OCI-LY3 (cell line): ENCODE measurements at regions not wholly inside any gene's neighbourhood (a gene's known extent, or its start where the extent isn't known, plus 50 kb on each side); places are given as distances from the start of the nearest gene placed in this dataset.

Source experiments
- H2AFZ ChIP-seq: fragments of 200-600, 300-600 bp; shearing (Covaris generic); 2 replicates; pipeline ENCODE4 v1.6.0; 2014; ENCODE audit warnings: antibody characterized with exemption, low read depth, low read length
- H3K27ac ChIP-seq: fragments of 200-600, 300-600 bp; sonication (generic); 2 replicates; pipeline ENCODE4 v1.5.1; 2014; ENCODE audit warnings: mild to moderate bottlenecking, low read length, moderate library complexity, mixed read lengths
- H3K27me3 ChIP-seq: fragments of 200-600, 300-600 bp; sonication (generic); 2 replicates; pipeline ENCODE4 v1.6.1; 2014; ENCODE audit warnings: low read depth, low read length, mixed read lengths
- H3K36me3 ChIP-seq: fragments of 200-600, 300-600 bp; sonication (generic); replicated peaks from 2 replicates; pipeline ENCODE3; 2014; ENCODE audit warnings: low read depth, low read length, mixed read lengths
- H3K4me1 ChIP-seq: fragments of 300-600, 200-600 bp; sonication (generic); 2 replicates; pipeline ENCODE4 v1.6.1; 2014; ENCODE audit warnings: low read length, mixed read lengths
- H3K4me2 ChIP-seq: fragments of 200-600, 300-600 bp; sonication (generic); 2 replicates; pipeline ENCODE4 v1.6.1; 2014; ENCODE audit warnings: low read length, mixed read lengths
- H3K4me3 ChIP-seq: fragments of 300-600, 200-600 bp; sonication (generic); 2 replicates; pipeline ENCODE4 v1.5.1; 2014; ENCODE audit warnings: antibody characterized with exemption, mild to moderate bottlenecking, low read length, moderate library complexity
- H3K79me2 ChIP-seq: fragments of 300-600, 200-600 bp; shearing (Covaris generic); 2 replicates; pipeline ENCODE4 v1.6.1; 2014; ENCODE audit warnings: mild to moderate bottlenecking, low read length, mixed read lengths
- H3K9ac ChIP-seq: fragments of 300-600, 200-600 bp; shearing (Covaris generic); 2 replicates; pipeline ENCODE4 v1.6.0; 2014; ENCODE audit warnings: mild to moderate bottlenecking, low read length, moderate library complexity
- H3K9me3 ChIP-seq: fragments of 200-600, 300-600 bp; shearing (Covaris generic); 2 replicates; pipeline ENCODE4 v1.6.1; 2014; ENCODE audit warnings: low read length, mixed read lengths; ENCODE audit not compliant: insufficient read depth
- H4K20me1 ChIP-seq: fragments of 200-600, 300-600 bp; sonication (generic); 2 replicates; pipeline ENCODE4 v1.6.1; 2016; ENCODE audit warnings: low read length, mixed read lengths; ENCODE audit not compliant: insufficient read depth
- EZH2phosphoT487 ChIP-seq: fragments of 200-600 bp; shearing (Covaris generic); IDR thresholded peaks from 2 replicates; pipeline ENCODE4 v1.6.1; 2018; ENCODE audit warnings: antibody characterized with exemption, mixed run types, low read depth
- TF ChIP-seq, protein P1 (sequence below): fragments of 200-600, 300-600 bp; sonication (generic); IDR thresholded peaks from 2 replicates; pipeline ENCODE4 v1.5.1; 2014; ENCODE audit warnings: antibody characterized with exemption, low read length, low read depth

DNA sequence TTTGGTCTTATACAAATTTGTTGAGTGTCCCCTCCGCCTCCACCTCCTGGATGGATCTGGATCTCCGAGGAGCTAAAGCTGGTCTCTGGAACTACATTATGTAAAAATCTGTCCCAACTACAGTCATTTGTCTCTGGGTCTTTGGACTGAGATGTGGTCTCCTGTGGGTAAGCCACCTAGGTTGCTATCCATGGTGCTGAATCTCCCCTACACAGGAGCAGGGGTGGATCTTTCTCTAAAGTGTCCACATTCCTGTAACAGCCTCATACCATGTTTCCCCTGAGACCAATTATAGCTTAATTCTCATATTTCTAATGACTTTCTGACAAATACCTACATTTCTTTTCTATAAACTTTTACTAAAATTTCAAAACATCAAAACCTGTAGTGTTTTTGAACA is 625.8 kb downstream of the TAFA4 start:
- H3K27ac ChIP-seq: no peak overlapping the region
- no peaks in the 10 kb centered on the region for H3K4me1 ChIP-seq
- no peak overlapping the region for H3K4me2 ChIP-seq
- no peak overlapping the region for H2AFZ ChIP-seq
- H3K9me3 ChIP-seq: no peaks in the 10 kb centered on the region
- TF ChIP-seq EZH2phosphoT487: no peak
- TF ChIP-seq, protein P1, sequence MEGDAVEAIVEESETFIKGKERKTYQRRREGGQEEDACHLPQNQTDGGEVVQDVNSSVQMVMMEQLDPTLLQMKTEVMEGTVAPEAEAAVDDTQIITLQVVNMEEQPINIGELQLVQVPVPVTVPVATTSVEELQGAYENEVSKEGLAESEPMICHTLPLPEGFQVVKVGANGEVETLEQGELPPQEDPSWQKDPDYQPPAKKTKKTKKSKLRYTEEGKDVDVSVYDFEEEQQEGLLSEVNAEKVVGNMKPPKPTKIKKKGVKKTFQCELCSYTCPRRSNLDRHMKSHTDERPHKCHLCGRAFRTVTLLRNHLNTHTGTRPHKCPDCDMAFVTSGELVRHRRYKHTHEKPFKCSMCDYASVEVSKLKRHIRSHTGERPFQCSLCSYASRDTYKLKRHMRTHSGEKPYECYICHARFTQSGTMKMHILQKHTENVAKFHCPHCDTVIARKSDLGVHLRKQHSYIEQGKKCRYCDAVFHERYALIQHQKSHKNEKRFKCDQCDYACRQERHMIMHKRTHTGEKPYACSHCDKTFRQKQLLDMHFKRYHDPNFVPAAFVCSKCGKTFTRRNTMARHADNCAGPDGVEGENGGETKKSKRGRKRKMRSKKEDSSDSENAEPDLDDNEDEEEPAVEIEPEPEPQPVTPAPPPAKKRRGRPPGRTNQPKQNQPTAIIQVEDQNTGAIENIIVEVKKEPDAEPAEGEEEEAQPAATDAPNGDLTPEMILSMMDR: no peak
- H3K36me3 ChIP-seq: no peaks in the 10 kb centered on the region
- H4K20me1 ChIP-seq: no peaks in the 10 kb centered on the region
- H3K79me2 ChIP-seq: no peaks in the 10 kb centered on the region
- no peak overlapping the region for H3K4me3 ChIP-seq
- no peak overlapping the region for H3K9ac ChIP-seq
- H3K27me3 ChIP-seq: no peaks in the 10 kb centered on the region

DNA sequence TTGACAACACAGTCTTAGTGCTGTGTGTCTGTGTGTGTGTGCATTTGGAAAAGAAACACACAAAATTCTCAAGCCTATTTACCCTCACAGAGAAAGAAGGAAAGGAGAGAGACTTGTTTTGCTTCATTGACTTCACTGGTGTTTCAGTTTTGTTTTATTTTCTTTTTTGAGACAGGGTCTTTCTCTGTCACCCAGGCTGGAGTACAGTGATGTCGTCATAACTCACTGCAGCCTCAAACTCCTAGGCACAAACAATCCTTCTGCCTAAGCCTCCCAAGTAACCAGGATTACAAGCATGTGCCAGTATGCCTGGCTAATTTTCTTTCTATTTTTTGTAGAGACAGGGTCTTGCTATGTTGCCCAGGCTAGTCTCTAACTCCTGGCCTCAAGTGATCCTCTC is 636.9 kb downstream of the TAFA4 start:
- Histone ChIP-seq H3K27me3 (no peaks in the 10 kb centered on the region), H3K9me3 (no peaks in the 10 kb centered on the region), H3K79me2 (no peaks in the 10 kb centered on the region), H4K20me1 (no peaks in the 10 kb centered on the region), H3K4me3 (no peak overlapping the region), H3K9ac (no peak overlapping the region), H3K27ac (no peak overlapping the region), H3K4me1 (no peaks in the 10 kb centered on the region), H3K36me3 (no peaks in the 10 kb centered on the region), H3K4me2 (no peak overlapping the region), H2AFZ (no peak overlapping the region)
- TF ChIP-seq, protein P1: no peak
- no peak for TF ChIP-seq EZH2phosphoT487

DNA sequence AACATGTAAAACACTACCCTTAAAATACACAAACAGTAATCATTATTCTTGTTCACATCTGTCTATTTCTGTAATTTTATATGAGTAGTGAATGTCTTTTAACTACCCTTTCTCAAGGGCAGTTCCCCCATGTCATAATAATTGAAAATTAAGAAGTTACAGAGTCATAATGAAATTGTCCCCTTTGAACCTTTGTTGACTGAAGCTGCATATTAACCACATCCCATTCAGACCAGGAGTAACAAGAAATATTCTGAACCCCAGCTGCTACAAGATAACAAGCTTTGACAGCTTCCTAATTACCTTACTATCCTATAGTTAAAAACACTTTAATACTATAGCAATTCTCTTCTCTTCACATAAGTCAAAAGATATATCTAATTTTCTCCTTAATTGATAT is 635.9 kb upstream of the SUCLG2 start:
- H2AFZ ChIP-seq: no peak overlapping the region
- H3K27ac ChIP-seq: no peak overlapping the region
- no peak overlapping the region for H3K4me2 ChIP-seq
- no peaks in the 10 kb centered on the region for H3K27me3 ChIP-seq
- H4K20me1 ChIP-seq: no peaks in the 10 kb centered on the region
- no peak for TF ChIP-seq EZH2phosphoT487
- TF ChIP-seq, protein P1: no peak
- no peak overlapping the region for H3K9ac ChIP-seq
- no peaks in the 10 kb centered on the region for H3K36me3 ChIP-seq
- H3K79me2 ChIP-seq: no peaks in the 10 kb centered on the region
- H3K9me3 ChIP-seq: no peaks in the 10 kb centered on the region
- no peaks in the 10 kb centered on the region for H3K4me1 ChIP-seq
- H3K4me3 ChIP-seq: no peak overlapping the region

DNA sequence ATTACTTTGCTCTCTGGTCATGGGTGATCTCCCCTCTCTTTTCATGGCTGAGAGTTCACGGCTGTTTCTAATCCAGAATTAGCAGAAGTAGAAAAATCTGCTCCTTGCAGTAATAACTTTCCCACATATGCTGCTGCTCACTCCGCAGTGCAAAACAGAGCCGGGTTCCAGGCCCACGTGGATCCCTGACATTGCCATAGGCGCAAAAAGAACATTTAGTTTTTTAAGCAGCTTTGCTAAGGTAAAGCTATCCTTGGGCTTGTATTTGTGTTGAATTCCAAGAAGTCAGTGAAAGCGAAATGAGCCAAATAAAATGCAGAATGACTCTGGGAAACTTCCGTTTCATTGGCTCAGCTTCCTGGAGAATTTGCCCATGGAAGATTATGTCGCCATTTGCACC is 633.7 kb upstream of the SUCLG2 start:
- Histone ChIP-seq H3K27me3 (no peaks in the 10 kb centered on the region), H3K9me3 (no peaks in the 10 kb centered on the region), H4K20me1 (no peaks in the 10 kb centered on the region), H3K27ac (no peak overlapping the region), H3K4me1 (no peaks in the 10 kb centered on the region), H3K36me3 (no peaks in the 10 kb centered on the region), H3K9ac (no peak overlapping the region), H3K4me3 (no peak overlapping the region), H3K79me2 (no peaks in the 10 kb centered on the region), H2AFZ (no peak overlapping the region), H3K4me2 (no peak overlapping the region)
- no peak for TF ChIP-seq EZH2phosphoT487
- TF ChIP-seq, protein P1: no peak
